Effector CD4-positive, alpha-beta T cell (primary cell): ENCODE measurements at regions not wholly inside any gene's neighbourhood (a gene's known extent, or its start where the extent isn't known, plus 50 kb on each side); places are given as distances from the start of the nearest gene placed in this dataset.

Experiments used
- DNase-seq: peaks from one replicate; pipeline ENCODE4 v3.0.0-alpha.2; 2020

GRCh38 chr21:36636439-36636838, 62.5 kb upstream of the SIM2 start:
- DNase-seq, result no peak

GRCh38 chr21:36639769-36640168, 59.1 kb upstream of the SIM2 start:
- no peak for DNase-seq

GRCh38 chr21:36640174-36640720, 58.7 kb upstream of the SIM2 start:
- DNase-seq, result no peak

DNA sequence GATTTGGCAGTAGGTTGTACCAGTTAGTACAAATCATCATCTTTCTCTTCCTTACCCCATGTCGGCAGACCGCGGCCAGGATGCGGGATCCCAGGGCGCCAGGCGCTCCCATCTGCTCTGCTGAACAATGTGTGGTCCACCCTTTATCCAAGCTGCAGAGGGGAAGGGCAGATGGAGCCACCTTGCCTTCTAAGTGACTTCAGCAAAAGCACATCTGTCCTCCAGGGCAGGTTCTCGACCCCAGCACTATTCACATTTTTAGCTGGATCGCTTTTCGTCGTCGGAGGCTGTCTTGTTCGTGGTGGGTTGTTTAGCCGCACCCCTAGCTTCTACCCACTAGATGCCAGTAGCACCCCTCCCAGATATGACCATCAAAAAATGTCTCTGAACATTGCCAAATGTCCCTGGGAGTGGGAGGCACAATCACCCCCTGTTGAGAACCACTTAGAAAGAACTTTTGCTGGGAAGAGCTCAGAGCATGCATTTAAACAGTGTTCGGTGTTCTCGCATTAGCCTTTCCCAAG, 58.1 kb upstream of the SIM2 start:
- no peak for DNase-seq

- no peak for DNase-seq
Measured at GRCh38 chr21:36641346-36641745, 57.6 kb upstream of the SIM2 start.

DNA sequence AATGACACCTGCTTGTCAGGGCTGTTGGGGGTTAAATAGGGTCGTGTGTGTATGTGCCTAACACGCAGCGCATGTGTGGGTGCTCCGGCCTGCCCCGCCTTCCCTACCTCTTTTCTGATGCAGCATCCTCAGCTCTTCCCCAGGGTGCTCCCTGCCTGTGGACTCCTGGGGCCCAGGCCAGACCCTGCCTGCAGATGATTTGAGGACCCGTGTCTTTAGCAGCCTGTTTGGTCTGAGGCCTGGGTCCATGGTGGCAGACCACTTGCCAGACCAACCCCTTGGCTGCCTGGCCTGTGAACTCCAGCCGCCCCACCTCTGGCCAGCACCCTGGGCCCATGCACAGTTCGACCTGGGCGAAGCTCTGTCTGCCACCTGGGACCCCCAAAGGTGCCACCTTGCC, 57.0 kb upstream of the SIM2 start:
- no peak for DNase-seq

DNA sequence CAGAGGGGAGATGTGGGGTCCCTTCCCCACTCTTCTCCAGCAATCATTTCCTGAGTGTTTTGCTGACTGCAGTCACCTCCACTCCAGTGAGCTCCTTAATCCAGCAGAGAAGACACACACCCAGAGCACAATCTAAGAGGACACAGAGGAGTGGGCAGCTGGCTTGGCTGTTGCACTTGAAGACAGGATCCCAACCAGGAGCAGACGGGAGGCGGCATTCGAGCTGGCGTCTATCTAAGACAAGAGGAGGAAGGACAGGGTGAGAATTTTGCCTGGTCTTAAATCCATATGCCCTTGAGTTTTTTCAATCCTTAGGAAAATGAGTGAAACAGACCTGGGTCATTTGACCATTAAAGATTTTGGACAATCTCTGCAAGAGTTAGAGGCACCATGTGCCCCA, 56.1 kb upstream of the SIM2 start:
- no peak for DNase-seq

DNA sequence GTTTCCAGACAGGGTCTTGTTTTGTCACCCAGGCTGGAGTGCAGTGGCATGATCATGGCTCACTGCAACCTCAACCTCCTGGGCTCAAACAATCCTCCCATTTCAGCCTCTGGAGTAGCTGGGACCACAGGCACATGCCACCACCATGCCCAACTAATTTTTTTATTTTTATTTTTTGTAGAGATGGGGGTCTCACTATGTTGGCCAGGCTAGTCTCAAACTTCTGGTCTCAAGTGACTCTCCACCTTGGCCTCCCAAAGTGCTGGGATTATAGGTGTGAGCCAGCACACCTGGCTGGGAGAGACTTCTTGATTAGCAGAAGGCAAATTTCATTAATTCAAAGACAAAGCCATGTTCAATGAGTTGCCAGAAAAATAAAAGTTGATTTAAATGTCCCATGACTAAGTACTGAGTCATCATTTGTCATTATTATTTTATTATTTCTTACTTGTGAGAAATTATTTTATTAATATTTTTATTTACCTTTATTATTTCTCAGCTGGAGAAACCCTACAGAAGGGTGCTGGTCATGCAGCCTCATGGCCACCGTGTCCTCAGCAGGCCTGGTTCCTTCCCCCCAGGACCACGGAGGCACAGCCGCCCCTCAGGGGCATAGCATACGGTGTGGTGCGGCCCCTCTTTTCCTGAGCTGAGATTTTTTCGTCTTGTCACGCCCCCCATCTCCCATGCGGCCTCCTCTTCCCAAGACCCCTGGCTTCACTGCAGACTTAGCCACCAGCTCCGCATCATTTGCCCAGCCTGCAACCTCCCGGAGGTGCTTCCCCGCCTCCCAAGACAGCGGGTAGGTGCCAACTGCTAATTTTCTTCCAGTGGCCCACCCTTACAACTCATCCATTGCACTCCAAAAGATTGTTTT, 55.3 kb upstream of the SIM2 start:
- no peak for DNase-seq

DNA sequence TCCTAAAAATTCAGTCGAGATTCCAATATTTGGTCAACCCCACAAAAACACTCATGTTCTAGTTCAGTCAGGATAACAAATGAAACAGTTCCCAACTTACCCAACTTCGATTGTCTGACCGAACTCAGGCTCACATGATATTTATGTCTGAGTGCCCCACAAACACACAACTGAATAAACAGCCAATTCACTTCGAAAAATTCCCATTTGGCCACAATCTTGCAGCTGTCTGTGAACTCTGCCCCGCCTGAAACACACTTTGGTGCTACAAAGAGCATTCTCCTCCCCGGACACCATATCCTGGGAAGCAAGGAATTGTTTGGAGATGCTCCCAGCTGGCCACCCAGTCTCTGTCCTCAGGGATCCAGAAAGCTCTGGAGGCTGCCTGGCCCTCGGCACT, 52.9 kb upstream of the SIM2 start:
- DNase-seq, result no peak

DNA sequence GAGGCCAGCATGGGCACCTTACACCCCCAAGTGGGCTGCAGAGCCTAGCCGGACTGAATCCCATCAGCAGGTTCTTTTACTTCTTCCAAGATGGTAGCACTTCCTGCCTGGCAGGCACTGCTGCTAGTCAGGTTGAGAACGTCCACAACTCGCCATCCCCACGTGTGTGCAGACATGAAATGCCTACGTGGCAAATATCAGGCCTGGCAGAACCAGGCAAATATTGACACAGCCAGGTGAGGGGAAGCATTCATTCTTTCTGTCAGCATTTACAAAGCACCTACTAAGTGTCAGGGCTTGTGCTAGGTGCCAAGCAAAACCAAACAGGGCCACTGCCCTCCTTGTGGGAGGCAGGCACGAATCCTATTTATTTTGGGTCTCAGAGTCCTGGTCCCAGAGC, 52.3 kb upstream of the SIM2 start:
- no peak for DNase-seq

GRCh38 chr21:36647279-36648093, 51.4 kb upstream of the SIM2 start:
- DNase-seq, result no peak
